Tibial nerve (tissue), 4 donors: ENCODE measurements at regions not wholly inside any gene's neighbourhood (a gene's known extent, or its start where the extent isn't known, plus 50 kb on each side); places are given as distances from the start of the nearest gene placed in this dataset.

Experiments used
- CTCF ChIP-seq, 5 experiments: fragments of 200-600 bp in 3 of 5; fragments of 450-650 bp in 2 of 5; sonication (generic) in 3 of 5; IDR thresholded peaks; one replicate each; pipeline ENCODE4 v1.5.1; 2016 to 2019; ENCODE audit warnings: antibody characterized with exemption in 5 of 5, mild to moderate bottlenecking in 3 of 5, moderate library complexity in 2 of 5
- EP300 ChIP-seq, 2 donors: sonication (generic); formaldehyde crosslinking; IDR thresholded peaks; one replicate each; pipeline ENCODE4 v1.6.1; 2017; ENCODE audit warnings: antibody characterized with exemption in 2 of 2, mild to moderate bottlenecking in 1 of 2
- POLR2A ChIP-seq, 2 donors: fragments of 450-650 bp; IDR thresholded peaks; one replicate each; pipeline ENCODE4 v1.6.1; 2017; ENCODE audit warnings: antibody characterized with exemption in 2 of 2, mild to moderate bottlenecking in 2 of 2, moderate library complexity in 2 of 2

- TF ChIP-seq POLR2A (IDR thresholded peaks at IDR 0.05): no peak
- TF ChIP-seq CTCF (IDR thresholded peaks at IDR 0.05): no peak
- TF ChIP-seq EP300 (IDR thresholded peaks at IDR 0.05): no peak
Observed at GRCh38 chr18:26686532-26686931, 138.2 kb upstream of the KCTD1 start.
